ENCODE measurements at regions not wholly inside any gene's neighbourhood (a gene's known extent, or its start where the extent isn't known, plus 50 kb on each side); places are given as distances from the start of the nearest gene placed in this dataset.
"Not testable (repeated sequence)": the region's sequence is repeated elsewhere in the genome, so short reads cannot be mapped to it uniquely, and the experiment has no call there.

- peaks cover 5 to 10% of the 10 kb centered on the region in 2 donors for H3K9me3 Mint-ChIP-seq
- Histone ChIP-seq H3K4me1 (ENCODE audit: control insufficient read depth, insufficient read depth, low read length) (no peaks in the 10 kb centered on the region), H3K36me3 (ENCODE audit: control insufficient read depth, insufficient read depth, low read length) (no peaks in the 10 kb centered on the region), H3K27me3 (ENCODE audit: control insufficient read depth, insufficient read depth, low read length) (no peaks in the 10 kb centered on the region), H3K4me3 (ENCODE audit: low read length) (no peak overlapping the region), H3K27ac (ENCODE audit: low read length) (no peak overlapping the region), H3K9me3 (ENCODE audit: control insufficient read depth, insufficient read depth, low read length) (peaks cover 3% of the 10 kb centered on the region)
- no peaks in the 10 kb centered on the region for H3K27me3 Mint-ChIP-seq (ENCODE audit: low read depth in 2 of 2)
- no peak for TF ChIP-seq CTCF (IDR thresholded peaks at IDR 0.05)
- no peaks in the 10 kb centered on the region for H3K4me1 Mint-ChIP-seq
- H3K36me3 Mint-ChIP-seq: no peaks in the 10 kb centered on the region
- no peak overlapping the region for H3K4me3 Mint-ChIP-seq
- 89% methylated on average over 3 of the region's 3 CpGs for WGBS (ENCODE audit: insufficient coverage)
- DNase-seq: no peak
- no peak overlapping the region for H3K27ac Mint-ChIP-seq
- intact Hi-C loops (cut with micrococcal nuclease): no loop called here
- no peak for ATAC-seq
Measured at GRCh38 chr3:94482686-94483085, 419.8 kb downstream of the NSUN3 start.

GRCh38 chr3:94483403-94483802, 420.5 kb downstream of the NSUN3 start:
- Histone ChIP-seq H3K4me3 (ENCODE audit: low read length) (no peak overlapping the region), H3K27ac (ENCODE audit: low read length) (no peak overlapping the region), H3K36me3 (ENCODE audit: control insufficient read depth, insufficient read depth, low read length) (no peaks in the 10 kb centered on the region), H3K4me1 (ENCODE audit: control insufficient read depth, insufficient read depth, low read length) (no peaks in the 10 kb centered on the region), H3K27me3 (ENCODE audit: control insufficient read depth, insufficient read depth, low read length) (no peaks in the 10 kb centered on the region), H3K9me3 (ENCODE audit: control insufficient read depth, insufficient read depth, low read length) (peaks cover 3% of the 10 kb centered on the region)
- no peaks in the 10 kb centered on the region for H3K27me3 Mint-ChIP-seq (ENCODE audit: low read depth in 2 of 2)
- DNase-seq (no peak), ATAC-seq (no peak)
- 100% methylated on average over 1 of the region's 2 CpGs for WGBS (ENCODE audit: insufficient coverage)
- intact Hi-C loops (cut with micrococcal nuclease): no loop called here
- H3K27ac Mint-ChIP-seq: no peak overlapping the region
- peaks cover 7 to 10% of the 10 kb centered on the region in 2 donors for H3K9me3 Mint-ChIP-seq
- H3K4me1 Mint-ChIP-seq: no peaks in the 10 kb centered on the region
- TF ChIP-seq CTCF (IDR thresholded peaks at IDR 0.05): no peak
- H3K36me3 Mint-ChIP-seq: no peaks in the 10 kb centered on the region
- H3K4me3 Mint-ChIP-seq: no peak overlapping the region

GRCh38 chr3:94494992-94495391, 432.1 kb downstream of the NSUN3 start:
- Histone ChIP-seq H3K9me3 (ENCODE audit: control insufficient read depth, insufficient read depth, low read length) (peaks cover 5% of the 10 kb centered on the region), H3K27me3 (ENCODE audit: control insufficient read depth, insufficient read depth, low read length) (no peaks in the 10 kb centered on the region), H3K27ac (ENCODE audit: low read length) (no peak overlapping the region), H3K36me3 (ENCODE audit: control insufficient read depth, insufficient read depth, low read length) (no peaks in the 10 kb centered on the region), H3K4me3 (ENCODE audit: low read length) (no peak overlapping the region), H3K4me1 (ENCODE audit: control insufficient read depth, insufficient read depth, low read length) (no peaks in the 10 kb centered on the region)
- peaks cover 9 to 31% of the 10 kb centered on the region in 2 donors for H3K9me3 Mint-ChIP-seq
- DNase-seq (no peak), ATAC-seq (no peak)
- no peak overlapping the region for H3K4me3 Mint-ChIP-seq
- no peaks in the 10 kb centered on the region for H3K4me1 Mint-ChIP-seq
- intact Hi-C loops (cut with micrococcal nuclease): no loop called here
- no peaks in the 10 kb centered on the region for H3K27me3 Mint-ChIP-seq (ENCODE audit: low read depth in 2 of 2)
- peaks cover 18% of the 10 kb centered on the region for H3K36me3 Mint-ChIP-seq
- no peak overlapping the region for H3K27ac Mint-ChIP-seq
- TF ChIP-seq CTCF (IDR thresholded peaks at IDR 0.05): no peak

DNA sequence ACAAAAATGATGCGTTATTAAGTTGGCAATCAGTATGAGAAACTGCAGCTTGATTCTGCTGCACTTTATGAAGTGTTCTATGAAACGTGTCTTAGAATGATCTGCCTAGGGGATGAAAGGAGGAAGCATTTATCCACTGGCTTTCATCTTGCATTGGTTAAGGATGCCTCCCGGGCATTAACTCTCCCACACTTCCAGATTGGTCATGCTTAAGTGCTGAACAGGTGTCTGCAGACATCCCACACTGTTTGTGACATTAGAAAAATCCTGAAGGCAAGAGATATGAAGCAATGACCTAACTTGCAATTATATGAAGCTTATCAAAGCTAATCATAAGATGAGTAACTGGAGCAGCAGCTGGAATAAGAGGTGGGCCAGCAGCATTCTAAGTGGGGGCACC, 437.3 kb downstream of the NSUN3 start:
- peaks cover 8% of the 10 kb centered on the region for H3K9me3 ChIP-seq (ENCODE audit: control insufficient read depth, insufficient read depth, low read length)
- H3K27ac Mint-ChIP-seq: no peak overlapping the region
- peaks cover 10 to 23% of the 10 kb centered on the region in 2 donors for H3K9me3 Mint-ChIP-seq
- no peaks in the 10 kb centered on the region for H3K4me1 Mint-ChIP-seq
- H3K4me1 ChIP-seq (ENCODE audit: control insufficient read depth, insufficient read depth, low read length): no peaks in the 10 kb centered on the region
- ATAC-seq: no peak
- no peaks in the 10 kb centered on the region for H3K36me3 ChIP-seq (ENCODE audit: control insufficient read depth, insufficient read depth, low read length)
- no peak for TF ChIP-seq CTCF (IDR thresholded peaks at IDR 0.05)
- H3K27me3 ChIP-seq (ENCODE audit: control insufficient read depth, insufficient read depth, low read length): no peaks in the 10 kb centered on the region
- H3K4me3 ChIP-seq (ENCODE audit: low read length): no peak overlapping the region
- H3K27ac ChIP-seq (ENCODE audit: low read length): no peak overlapping the region
- 86% methylated on average over 3 of the region's 3 CpGs for WGBS (ENCODE audit: insufficient coverage)
- no peak overlapping the region for H3K4me3 Mint-ChIP-seq
- no peaks in the 10 kb centered on the region for H3K27me3 Mint-ChIP-seq (ENCODE audit: low read depth in 2 of 2)
- DNase-seq: no peak
- peaks cover 11% of the 10 kb centered on the region for H3K36me3 Mint-ChIP-seq
- intact Hi-C loops (cut with micrococcal nuclease): no loop called here

- ATAC-seq; H3K4me3 ChIP-seq (ENCODE audit: low read length); H3K27me3 ChIP-seq (ENCODE audit: control insufficient read depth, insufficient read depth, low read length); H3K9me3 ChIP-seq (ENCODE audit: control insufficient read depth, insufficient read depth, low read length); intact Hi-C loops (cut with micrococcal nuclease); H3K36me3 ChIP-seq (ENCODE audit: control insufficient read depth, insufficient read depth, low read length); H3K4me1 ChIP-seq (ENCODE audit: control insufficient read depth, insufficient read depth, low read length); H3K27ac ChIP-seq (ENCODE audit: low read length); H3K4me1 Mint-ChIP-seq; H3K27ac Mint-ChIP-seq; DNase-seq; H3K36me3 Mint-ChIP-seq; H3K4me3 Mint-ChIP-seq; H3K27me3 Mint-ChIP-seq (ENCODE audit: low read depth in 2 of 2): not testable (repeated sequence)
- H3K9me3 Mint-ChIP-seq: peaks cover 7 to 14% of the 10 kb centered on the region in 2 donors
- 91% methylated on average over 25 of the region's 25 CpGs for WGBS (ENCODE audit: insufficient coverage)
Measured at GRCh38 chr3:94507354-94507753, 444.5 kb downstream of the NSUN3 start.

All from natural killer cell (primary cell).